Chondrocyte (in vitro differentiated cells): ENCODE measurements at regions not wholly inside any gene's neighbourhood (a gene's known extent, or its start where the extent isn't known, plus 50 kb on each side); places are given as distances from the start of the nearest gene placed in this dataset.

Experiments used
- DNase-seq: peaks from one replicate; pipeline ENCODE4 v3.0.0; 2021; ENCODE audit warnings: mixed read lengths, low spot score
- H3K27ac Mint-ChIP-seq: one replicate; pipeline ENCODE4 v1.8.0; 2021; ENCODE audit warnings: mild to moderate bottlenecking, moderate library complexity, mixed read lengths; ENCODE audit not compliant: unreplicated experiment
- H3K27me3 Mint-ChIP-seq: 2 replicates; pipeline ENCODE4 v1.8.0; 2021; ENCODE audit warnings: low read depth, mixed read lengths
- H3K36me3 Mint-ChIP-seq: 2 replicates; pipeline ENCODE4 v1.8.0; 2021; ENCODE audit warnings: low read depth, mixed read lengths
- H3K4me1 Mint-ChIP-seq: 2 replicates; pipeline ENCODE4 v1.8.0; 2021; ENCODE audit warnings: low read depth, mild to moderate bottlenecking, mixed read lengths
- H3K4me3 Mint-ChIP-seq: one replicate; pipeline ENCODE4 v1.8.0; 2021; ENCODE audit warnings: mild to moderate bottlenecking, moderate library complexity, mixed read lengths; ENCODE audit not compliant: unreplicated experiment
- H3K9me3 Mint-ChIP-seq: 2 replicates; pipeline ENCODE4 v1.8.0; 2021; ENCODE audit warnings: low read depth, mixed read lengths
- CTCF ChIP-seq: fragments of 200-600 bp; sonication (generic); IDR thresholded peaks from 2 replicates; pipeline ENCODE4 v1.5.0; 2021; ENCODE audit warnings: antibody characterized with exemption, mild to moderate bottlenecking, moderate library complexity

GRCh38 chr12:33323823-33324222, 115.8 kb downstream of the SYT10 start:
- H3K27ac Mint-ChIP-seq: no peak overlapping the region
- H3K4me1 Mint-ChIP-seq: no peaks in the 10 kb centered on the region
- no peak overlapping the region for H3K4me3 Mint-ChIP-seq
- no peaks in the 10 kb centered on the region for H3K9me3 Mint-ChIP-seq
- no peak for DNase-seq
- no peaks in the 10 kb centered on the region for H3K36me3 Mint-ChIP-seq
- no peak for TF ChIP-seq CTCF
- peaks cover 6% of the 10 kb centered on the region for H3K27me3 Mint-ChIP-seq

DNA sequence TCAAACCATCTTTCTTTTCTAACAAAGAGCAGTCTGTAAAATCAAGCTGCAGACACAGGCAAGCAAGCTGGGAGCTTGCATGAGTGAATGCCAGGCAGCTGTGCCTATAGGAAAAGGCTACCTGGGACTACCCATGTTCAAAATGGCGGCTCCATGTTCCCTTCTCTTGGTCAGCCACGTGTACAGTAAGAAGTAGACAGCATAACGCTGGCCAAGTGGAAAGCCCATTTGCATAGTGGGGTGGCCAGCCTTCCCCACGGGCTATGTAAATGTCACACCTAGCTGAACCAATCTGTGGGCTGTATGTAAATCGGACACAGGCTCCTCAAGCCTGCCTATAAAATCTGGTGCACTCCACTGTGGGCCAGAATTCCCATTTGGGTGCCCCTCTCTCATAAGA, 117.1 kb downstream of the SYT10 start:
- Mint-ChIP-seq H3K27me3 (peaks cover 6% of the 10 kb centered on the region), H3K4me1 (no peaks in the 10 kb centered on the region), H3K9me3 (no peaks in the 10 kb centered on the region), H3K36me3 (no peaks in the 10 kb centered on the region), H3K27ac (no peak overlapping the region), H3K4me3 (no peak overlapping the region)
- TF ChIP-seq CTCF: no peak
- no peak for DNase-seq

GRCh38 chr12:33317746-33318145, 121.9 kb downstream of the SYT10 start:
- no peak overlapping the region for H3K27ac Mint-ChIP-seq
- H3K36me3 Mint-ChIP-seq: no peaks in the 10 kb centered on the region
- DNase-seq: no peak
- H3K4me1 Mint-ChIP-seq: no peaks in the 10 kb centered on the region
- H3K27me3 Mint-ChIP-seq: no peaks in the 10 kb centered on the region
- peaks cover 3% of the 10 kb centered on the region for H3K9me3 Mint-ChIP-seq
- TF ChIP-seq CTCF: no peak
- no peak overlapping the region for H3K4me3 Mint-ChIP-seq

GRCh38 chr12:33314223-33314622, 125.4 kb downstream of the SYT10 start:
- Mint-ChIP-seq H3K4me1 (no peaks in the 10 kb centered on the region), H3K27ac (no peak overlapping the region), H3K27me3 (no peaks in the 10 kb centered on the region), H3K9me3 (peaks cover 3% of the 10 kb centered on the region), H3K4me3 (no peak overlapping the region), H3K36me3 (no peaks in the 10 kb centered on the region)
- DNase-seq: no peak
- TF ChIP-seq CTCF: no peak

DNA sequence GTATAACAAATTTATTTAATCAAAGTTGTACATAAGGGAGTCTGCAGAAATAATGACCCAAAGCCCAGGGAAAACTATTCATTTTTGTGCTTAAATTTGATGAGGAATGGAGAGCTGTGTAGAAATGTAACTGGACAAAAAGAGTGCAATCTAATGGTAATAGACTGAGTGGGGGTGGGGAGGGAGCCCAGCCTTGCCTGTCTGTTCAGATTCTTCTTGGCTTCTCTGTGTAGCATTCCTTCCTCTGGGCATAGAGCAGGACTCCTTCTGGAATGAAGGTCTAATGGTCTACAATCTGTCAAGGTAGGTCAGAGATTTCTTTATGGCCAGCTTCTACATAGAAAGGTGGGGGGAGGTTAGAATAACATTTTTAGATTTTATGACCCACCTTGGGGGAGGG, 126.1 kb downstream of the SYT10 start:
- Mint-ChIP-seq H3K4me1 (no peaks in the 10 kb centered on the region), H3K27ac (no peak overlapping the region), H3K9me3 (peaks cover 3% of the 10 kb centered on the region), H3K4me3 (no peak overlapping the region), H3K36me3 (no peaks in the 10 kb centered on the region), H3K27me3 (no peaks in the 10 kb centered on the region)
- no peak for DNase-seq
- no peak for TF ChIP-seq CTCF
